HG03565 (cell line): ENCODE measurements at regions not wholly inside any gene's neighbourhood (a gene's known extent, or its start where the extent isn't known, plus 50 kb on each side); places are given as distances from the start of the nearest gene placed in this dataset.

Source experiments
- ATAC-seq: cut with Tn5 transposase; IDR thresholded peaks from one replicate; pipeline ENCODE4 v1.9.1; 2021; ENCODE audit warnings: mild to moderate bottlenecking, moderate library complexity; ENCODE audit not compliant: unreplicated experiment

DNA sequence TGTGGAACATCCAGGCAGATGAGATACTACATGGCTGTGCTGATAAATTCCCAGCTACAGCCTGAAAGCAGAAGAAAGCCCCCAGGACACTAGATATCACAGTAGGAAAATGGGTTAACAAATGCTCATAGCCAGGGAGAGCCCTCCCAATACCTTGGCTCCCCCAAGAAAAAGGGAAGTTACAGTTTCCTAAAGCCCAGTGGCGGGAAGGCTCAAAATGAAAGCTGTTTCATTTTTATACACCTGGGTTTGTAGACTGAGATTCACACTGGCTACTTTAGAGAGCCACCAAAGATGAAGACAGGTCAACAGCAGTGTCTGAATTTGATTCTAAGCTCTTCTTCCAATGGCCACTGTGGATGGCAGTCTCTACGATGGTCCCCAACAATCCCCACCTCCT is 55.0 kb upstream of the TOPAZ1 start:
- ATAC-seq = no peak
